ENCODE measurements at regions not wholly inside any gene's neighbourhood (a gene's known extent, or its start where the extent isn't known, plus 50 kb on each side); places are given as distances from the start of the nearest gene placed in this dataset.

DNA sequence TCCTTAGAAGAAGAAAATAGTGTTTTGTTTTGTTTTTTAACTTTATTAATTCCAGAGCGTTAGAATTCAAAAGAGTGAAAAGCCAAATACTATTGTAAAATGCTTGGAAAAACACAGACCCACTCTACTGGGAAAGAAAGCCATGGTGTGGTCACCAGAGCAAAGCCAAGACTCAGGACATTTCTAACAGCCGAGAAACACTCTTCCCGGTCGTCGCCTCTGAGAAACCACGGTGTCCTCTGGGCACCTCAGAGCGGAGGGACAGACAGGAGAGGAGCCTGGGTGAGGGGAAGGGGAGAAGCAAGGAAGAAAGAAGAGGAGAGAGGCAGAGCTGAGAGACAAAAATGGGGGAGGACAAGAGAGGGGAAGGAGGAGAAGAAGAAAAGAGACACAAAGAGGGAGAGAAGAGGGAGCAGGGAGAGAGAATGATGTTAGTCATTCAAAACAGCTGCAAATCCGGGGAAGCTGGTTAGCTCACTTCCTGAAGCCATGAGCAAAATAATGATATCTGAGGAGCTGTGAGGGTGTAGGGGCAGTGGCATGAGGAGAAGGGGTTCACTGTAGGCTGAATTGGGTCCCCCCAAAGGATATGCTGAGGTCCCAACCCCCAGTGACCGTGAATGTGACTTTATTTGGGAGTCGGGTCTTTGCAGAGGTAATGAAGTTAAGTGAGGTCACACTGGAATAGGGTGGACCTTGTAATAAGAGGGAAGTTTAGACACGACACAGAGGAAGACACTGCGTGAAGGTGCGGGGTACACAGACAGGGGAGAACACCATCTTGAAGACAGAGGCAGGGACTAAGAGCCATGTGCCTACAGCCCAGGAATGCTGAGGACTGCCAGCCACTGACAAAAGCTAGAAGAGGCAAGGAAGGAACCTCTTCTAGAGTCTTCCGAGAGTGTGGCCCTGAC, 58.2 kb upstream of the DMRTB1 start:
- TF ChIP-seq, protein P1, sequence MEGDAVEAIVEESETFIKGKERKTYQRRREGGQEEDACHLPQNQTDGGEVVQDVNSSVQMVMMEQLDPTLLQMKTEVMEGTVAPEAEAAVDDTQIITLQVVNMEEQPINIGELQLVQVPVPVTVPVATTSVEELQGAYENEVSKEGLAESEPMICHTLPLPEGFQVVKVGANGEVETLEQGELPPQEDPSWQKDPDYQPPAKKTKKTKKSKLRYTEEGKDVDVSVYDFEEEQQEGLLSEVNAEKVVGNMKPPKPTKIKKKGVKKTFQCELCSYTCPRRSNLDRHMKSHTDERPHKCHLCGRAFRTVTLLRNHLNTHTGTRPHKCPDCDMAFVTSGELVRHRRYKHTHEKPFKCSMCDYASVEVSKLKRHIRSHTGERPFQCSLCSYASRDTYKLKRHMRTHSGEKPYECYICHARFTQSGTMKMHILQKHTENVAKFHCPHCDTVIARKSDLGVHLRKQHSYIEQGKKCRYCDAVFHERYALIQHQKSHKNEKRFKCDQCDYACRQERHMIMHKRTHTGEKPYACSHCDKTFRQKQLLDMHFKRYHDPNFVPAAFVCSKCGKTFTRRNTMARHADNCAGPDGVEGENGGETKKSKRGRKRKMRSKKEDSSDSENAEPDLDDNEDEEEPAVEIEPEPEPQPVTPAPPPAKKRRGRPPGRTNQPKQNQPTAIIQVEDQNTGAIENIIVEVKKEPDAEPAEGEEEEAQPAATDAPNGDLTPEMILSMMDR (IDR thresholded peaks at IDR 0.05; ENCODE audit: low read depth, low read length): no peak
- no peak overlapping the region; the same call in 1 of the 2 replicates for H3K27ac ChIP-seq
- H3K4me3 ChIP-seq (ENCODE audit: low read depth, low read length): no peak overlapping the region
- no peaks in the 10 kb centered on the region for H3K36me3 ChIP-seq
- H3K9me3 ChIP-seq (ENCODE audit: severe bottlenecking): peaks cover 3% of the 10 kb centered on the region
- no peaks in the 10 kb centered on the region for H3K27me3 ChIP-seq (ENCODE audit: insufficient read depth, low read depth, severe bottlenecking)
- DNase-seq: no peak

DNA sequence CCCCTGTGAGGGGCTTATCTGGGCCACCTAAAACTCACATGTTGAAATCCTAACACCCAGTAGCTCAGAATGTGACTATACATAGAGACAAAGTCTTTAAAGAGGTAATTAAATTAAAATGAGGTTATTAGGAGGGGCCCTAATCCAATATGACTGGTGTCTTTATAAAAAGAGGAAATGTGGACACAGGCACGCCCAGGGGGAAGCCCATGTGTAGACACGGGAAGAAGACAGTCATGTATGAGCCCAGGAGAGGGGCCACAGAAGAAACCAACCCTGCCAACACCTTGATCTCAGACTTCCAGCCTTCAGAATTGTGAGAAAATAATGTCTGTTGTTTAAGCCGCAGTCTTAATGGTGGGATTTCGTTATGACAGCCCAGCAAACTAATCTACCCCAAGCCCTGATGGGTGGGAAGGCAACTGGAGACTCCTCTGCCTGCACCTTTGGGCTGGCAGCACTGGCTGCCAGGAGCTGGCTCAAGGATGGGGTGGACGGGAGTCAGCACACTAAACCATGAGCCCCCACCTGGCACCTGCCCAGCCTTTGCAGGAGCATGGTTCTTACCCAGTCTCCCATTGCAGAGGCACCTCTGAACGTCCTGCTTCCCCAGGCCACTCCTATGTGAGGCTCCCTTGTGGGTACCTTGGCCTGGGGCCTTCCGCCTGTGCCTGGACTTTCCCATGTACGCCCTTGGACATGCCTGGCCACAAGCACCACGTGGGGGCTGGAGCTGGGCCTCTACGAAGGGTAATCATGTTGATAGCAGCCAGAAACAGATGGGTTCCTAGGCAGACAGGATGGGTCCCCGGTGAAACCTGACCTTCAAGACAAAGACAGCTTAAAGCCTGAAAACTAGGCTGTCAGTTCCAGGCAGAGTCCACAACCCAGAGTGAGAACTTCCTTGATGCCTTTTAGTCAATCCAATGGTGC, 57.1 kb upstream of the DMRTB1 start:
- Histone ChIP-seq H3K36me3 (no peaks in the 10 kb centered on the region), H3K27ac (peak overlapping the region; percentile 54), H3K27me3 (ENCODE audit: insufficient read depth, low read depth, severe bottlenecking) (no peaks in the 10 kb centered on the region), H3K4me3 (ENCODE audit: low read depth, low read length) (no peak overlapping the region), H3K9me3 (ENCODE audit: severe bottlenecking) (peaks cover 3% of the 10 kb centered on the region)
- DNase-seq: peak; percentile 68
- TF ChIP-seq, protein P1 (IDR thresholded peaks at IDR 0.05; ENCODE audit: low read depth, low read length): no peak

DNA sequence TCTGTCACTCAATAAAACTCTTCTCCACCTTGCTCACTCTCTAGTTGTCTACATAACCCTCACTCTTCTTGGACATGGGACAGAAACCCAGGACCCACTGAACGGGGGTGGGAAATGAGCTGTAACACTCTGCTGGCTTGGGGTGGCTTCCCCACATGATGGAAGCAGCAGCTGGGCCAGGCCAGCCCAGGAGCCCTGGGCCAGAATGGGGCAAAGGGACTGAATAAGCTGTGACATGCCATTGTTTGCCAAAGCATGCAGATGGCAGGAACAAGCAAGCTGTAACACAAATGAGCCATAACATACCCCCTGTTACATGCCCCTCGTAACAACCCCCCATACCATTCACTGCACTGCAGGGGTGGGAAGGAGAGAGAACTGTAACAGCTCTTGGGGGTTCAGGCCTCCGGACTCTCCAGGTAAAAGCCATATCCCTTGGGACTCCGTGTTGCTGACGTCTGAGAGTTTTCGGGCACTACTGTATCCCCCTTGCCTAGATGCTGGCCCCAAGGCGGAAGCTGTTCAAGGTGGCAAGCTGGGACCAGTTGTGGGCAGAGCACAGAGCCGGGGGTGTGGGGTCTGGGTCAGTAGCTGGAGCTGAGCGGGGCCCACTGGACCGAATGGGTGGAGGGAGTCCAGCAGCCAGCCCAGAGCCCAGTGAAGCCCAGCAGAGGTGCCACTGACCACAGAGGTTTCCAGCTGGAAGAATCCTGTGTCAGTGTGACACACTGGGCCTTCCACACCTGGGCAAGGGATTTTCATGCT, 56.1 kb upstream of the DMRTB1 start:
- Histone ChIP-seq H3K27ac (peak overlapping the region; percentile 54), H3K36me3 (no peaks in the 10 kb centered on the region), H3K27me3 (ENCODE audit: insufficient read depth, low read depth, severe bottlenecking) (no peaks in the 10 kb centered on the region), H3K4me3 (ENCODE audit: low read depth, low read length) (no peak overlapping the region), H3K9me3 (ENCODE audit: severe bottlenecking) (peaks cover 3% of the 10 kb centered on the region)
- TF ChIP-seq, protein P1 (IDR thresholded peaks at IDR 0.05; ENCODE audit: low read depth, low read length): no peak
- DNase-seq: no peak

DNA sequence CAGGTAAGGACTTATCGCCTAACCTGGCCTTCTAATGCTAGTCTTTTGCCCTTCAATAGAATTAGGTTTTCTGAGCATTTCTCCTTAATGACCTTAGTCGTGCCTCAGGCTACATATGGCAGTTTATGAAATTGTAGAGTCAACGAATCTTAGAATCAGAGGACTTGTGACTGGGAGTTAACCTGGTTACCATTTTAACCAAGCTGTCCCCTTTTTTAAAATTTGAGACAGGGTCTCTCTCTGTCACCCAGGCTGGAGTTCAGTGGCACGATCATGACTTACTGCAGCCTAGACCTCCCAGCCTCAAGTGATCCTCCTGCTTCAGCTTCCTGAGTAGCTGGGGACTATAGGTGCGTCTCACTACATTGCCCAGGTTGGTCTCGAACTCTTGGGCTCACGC, 53.5 kb upstream of the DMRTB1 start:
- Histone ChIP-seq H3K4me3 (ENCODE audit: low read depth, low read length) (no peak overlapping the region), H3K27ac (no peak overlapping the region), H3K36me3 (no peaks in the 10 kb centered on the region), H3K9me3 (ENCODE audit: severe bottlenecking) (peaks cover 3% of the 10 kb centered on the region), H3K27me3 (ENCODE audit: insufficient read depth, low read depth, severe bottlenecking) (no peaks in the 10 kb centered on the region)
- TF ChIP-seq, protein P1 (IDR thresholded peaks at IDR 0.05; ENCODE audit: low read depth, low read length): no peak
- DNase-seq: no peak

DNA sequence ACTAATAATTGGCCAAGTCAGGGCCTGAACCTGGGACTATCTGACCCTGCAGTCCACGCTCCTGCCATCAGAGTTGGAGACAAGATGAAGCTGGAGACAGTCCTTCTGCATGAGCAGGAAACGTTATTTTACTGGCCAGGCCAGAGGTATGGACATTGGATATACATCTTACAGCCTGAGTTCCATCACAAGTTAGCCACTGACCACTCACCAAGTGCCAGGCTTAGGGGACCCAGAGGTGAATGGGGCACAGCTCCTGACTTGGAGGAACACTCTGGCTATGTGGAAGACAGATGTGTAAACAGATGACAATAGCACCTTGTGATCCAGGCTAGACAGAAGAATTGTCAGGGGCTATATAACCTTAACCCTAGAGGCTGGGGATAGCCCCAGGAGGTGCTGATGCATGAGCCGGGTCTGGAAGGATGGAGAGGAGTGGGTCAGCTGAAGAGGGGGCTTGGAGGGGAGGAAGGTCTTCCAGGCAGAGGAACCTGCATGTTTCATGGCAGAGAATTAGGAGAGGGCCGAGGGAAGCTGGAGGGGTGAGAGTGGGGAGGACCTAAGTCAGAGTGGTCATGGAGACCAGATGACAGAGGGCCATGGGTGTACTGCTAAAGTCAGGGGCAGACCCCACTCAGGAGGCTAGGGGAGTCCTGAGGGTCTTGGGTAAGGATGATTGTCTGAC, 52.5 kb upstream of the DMRTB1 start:
- DNase-seq: no peak
- TF ChIP-seq, protein P1 (IDR thresholded peaks at IDR 0.05; ENCODE audit: low read depth, low read length): no peak
- no peak overlapping the region for H3K27ac ChIP-seq
- H3K27me3 ChIP-seq (ENCODE audit: insufficient read depth, low read depth, severe bottlenecking): no peaks in the 10 kb centered on the region
- no peak overlapping the region for H3K4me3 ChIP-seq (ENCODE audit: low read depth, low read length)
- peaks cover 2% of the 10 kb centered on the region for H3K9me3 ChIP-seq (ENCODE audit: severe bottlenecking)
- no peaks in the 10 kb centered on the region for H3K36me3 ChIP-seq

Measured in WERI-Rb-1 (cell line).